ENCODE measurements at regions not wholly inside any gene's neighbourhood (a gene's known extent, or its start where the extent isn't known, plus 50 kb on each side); places are given as distances from the start of the nearest gene placed in this dataset.

DNA sequence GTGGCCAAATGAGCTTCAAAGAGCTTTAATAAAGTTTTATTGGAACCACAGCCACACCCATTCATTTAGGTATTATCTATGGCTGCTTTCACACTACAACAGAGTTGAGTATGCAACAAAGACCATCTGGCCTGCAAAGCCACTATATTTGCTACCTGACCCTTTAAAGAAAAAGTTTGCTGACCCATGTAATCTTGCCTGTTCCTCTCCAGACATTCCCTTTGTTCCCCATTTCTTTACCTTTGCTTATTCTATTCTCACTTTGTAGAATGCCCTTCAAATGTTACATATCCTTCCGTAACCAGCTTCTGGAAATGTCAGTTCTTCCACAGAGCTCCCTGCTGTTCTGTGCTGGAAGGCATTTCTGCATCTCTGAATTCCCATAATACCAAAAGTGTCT lies 320.2 kb downstream of the TLE1 start:
- Histone ChIP-seq H3K79me2 (ENCODE audit: insufficient read depth, low read length) (no peaks in the 10 kb centered on the region), H3K4me1 (ENCODE audit: insufficient read depth, low read length) (no peaks in the 10 kb centered on the region), H2BK12ac (ENCODE audit: insufficient read length, low read depth, low read length) (no peak overlapping the region), H2AFZ (ENCODE audit: low read length) (no peak overlapping the region), H4K91ac (ENCODE audit: insufficient read length, low read depth, low read length) (no peak overlapping the region), H3K9me3 (ENCODE audit: control insufficient read depth, low read depth, low read length) (no peaks in the 10 kb centered on the region), H2AK5ac (ENCODE audit: insufficient read length, low read length) (no peak overlapping the region), H2BK5ac (ENCODE audit: insufficient read length, low read length) (no peak overlapping the region), H3K79me1 (ENCODE audit: insufficient read depth, low read depth, low read length, poor library complexity, severe bottlenecking) (no peaks in the 10 kb centered on the region), H3K18ac (ENCODE audit: insufficient read length, low read depth, low read length) (no peak overlapping the region), H4K5ac (ENCODE audit: insufficient read length, low read depth, low read length) (no peak overlapping the region), H2BK120ac (ENCODE audit: low read depth, low read length, poor library complexity, severe bottlenecking) (no peak overlapping the region), H3K4me2 (ENCODE audit: insufficient read depth, insufficient read length, low read length) (no peak overlapping the region), H3K27ac (ENCODE audit: insufficient read length, low read depth, low read length) (no peak overlapping the region), H3K4ac (ENCODE audit: low read depth, low read length) (no peak overlapping the region), H3K9ac (ENCODE audit: extremely low read depth, insufficient read length, low read length) (no peak overlapping the region), H2BK20ac (ENCODE audit: low read depth, low read length, poor library complexity, severe bottlenecking) (no peak overlapping the region), H3K23ac (ENCODE audit: insufficient read length, low read depth, low read length) (no peak overlapping the region), H3K27me3 (ENCODE audit: insufficient read depth, low read length) (no peaks in the 10 kb centered on the region), H2BK15ac (ENCODE audit: low read depth, low read length) (no peak overlapping the region), H4K8ac (replicated peaks; ENCODE audit: insufficient read length, low read depth, low read length) (no peak overlapping the region), H4K20me1 (ENCODE audit: control insufficient read depth, insufficient read depth, insufficient read length) (no peaks in the 10 kb centered on the region), H3K14ac (ENCODE audit: insufficient read depth, low read length) (no peak overlapping the region), H3T11ph (ENCODE audit: low read length) (no peak overlapping the region), H3K56ac (ENCODE audit: insufficient read length, low read depth, low read length) (no peak overlapping the region), H3K23me2 (ENCODE audit: insufficient read length, low read depth, low read length, poor library complexity, severe bottlenecking) (no peaks in the 10 kb centered on the region)
- Mint-ChIP-seq H3K9me3 (peaks cover 17 to 21% of the 10 kb centered on the region in 2 experiments), H3K27me3 (ENCODE audit: low read depth) (no peaks in the 10 kb centered on the region), H3K4me3 (no peak overlapping the region), H3K4me1 (peaks cover 32 to 37% of the 10 kb centered on the region in 2 experiments), H3K27ac (no peak overlapping the region), H3K36me3 (ENCODE audit: insufficient read depth in 1 of 3, low read depth in 3 of 3) (peaks cover 6 to 32% (median 9%) of the 10 kb centered on the region in 3 experiments; a peak in 5 of 7 replicates)
- TF ChIP-seq, protein P1, sequence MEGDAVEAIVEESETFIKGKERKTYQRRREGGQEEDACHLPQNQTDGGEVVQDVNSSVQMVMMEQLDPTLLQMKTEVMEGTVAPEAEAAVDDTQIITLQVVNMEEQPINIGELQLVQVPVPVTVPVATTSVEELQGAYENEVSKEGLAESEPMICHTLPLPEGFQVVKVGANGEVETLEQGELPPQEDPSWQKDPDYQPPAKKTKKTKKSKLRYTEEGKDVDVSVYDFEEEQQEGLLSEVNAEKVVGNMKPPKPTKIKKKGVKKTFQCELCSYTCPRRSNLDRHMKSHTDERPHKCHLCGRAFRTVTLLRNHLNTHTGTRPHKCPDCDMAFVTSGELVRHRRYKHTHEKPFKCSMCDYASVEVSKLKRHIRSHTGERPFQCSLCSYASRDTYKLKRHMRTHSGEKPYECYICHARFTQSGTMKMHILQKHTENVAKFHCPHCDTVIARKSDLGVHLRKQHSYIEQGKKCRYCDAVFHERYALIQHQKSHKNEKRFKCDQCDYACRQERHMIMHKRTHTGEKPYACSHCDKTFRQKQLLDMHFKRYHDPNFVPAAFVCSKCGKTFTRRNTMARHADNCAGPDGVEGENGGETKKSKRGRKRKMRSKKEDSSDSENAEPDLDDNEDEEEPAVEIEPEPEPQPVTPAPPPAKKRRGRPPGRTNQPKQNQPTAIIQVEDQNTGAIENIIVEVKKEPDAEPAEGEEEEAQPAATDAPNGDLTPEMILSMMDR (conservative IDR thresholded peaks at IDR 0.05), result no peak
- DNase-seq, result no peak
- no CpG with 5 or more reads among the region's 1 CpG for WGBS (ENCODE audit: extremely low coverage, insufficient read length, low lambda C conversion rate)

All from H9 (cell line).